Breast epithelium (tissue), 3 donors: ENCODE measurements at regions not wholly inside any gene's neighbourhood (a gene's known extent, or its start where the extent isn't known, plus 50 kb on each side); places are given as distances from the start of the nearest gene placed in this dataset.

Experiments
- CTCF ChIP-seq, 3 donors: fragments of 450-650 bp; IDR thresholded peaks; one replicate each; pipeline ENCODE4 v1.5.1; 2016 to 2017; ENCODE audit warnings: antibody characterized with exemption in 3 of 3, mild to moderate bottlenecking in 3 of 3, moderate library complexity in 3 of 3
- POLR2A ChIP-seq: fragments of 450-650 bp; IDR thresholded peaks from one replicate; pipeline ENCODE4 v1.6.1; 2016; ENCODE audit warnings: antibody characterized with exemption, mild to moderate bottlenecking, moderate library complexity

DNA sequence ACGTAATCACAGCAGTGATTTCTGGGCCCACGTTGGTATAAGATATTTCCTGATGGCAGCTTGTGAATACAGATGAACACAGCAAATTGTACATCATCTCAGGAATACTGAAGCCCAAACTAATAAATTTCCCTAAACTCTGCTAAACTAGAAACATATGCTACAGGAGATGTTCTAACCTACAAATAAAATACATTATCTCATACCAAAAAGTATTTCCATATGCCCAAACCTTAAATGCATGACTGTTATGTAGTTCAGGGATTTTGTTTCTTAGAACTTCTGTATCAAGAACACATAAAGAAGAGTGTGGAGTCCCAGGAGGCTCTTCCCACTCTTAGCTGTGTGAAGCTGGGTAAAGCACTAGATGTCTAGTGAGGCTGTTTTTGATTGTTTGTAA lies 138.4 kb downstream of the RFC3 start:
- TF ChIP-seq CTCF (IDR thresholded peaks at IDR 0.05) (no peak), POLR2A (no peak)
